Esophagus squamous epithelium (tissue), 4 donors: ENCODE measurements at regions not wholly inside any gene's neighbourhood (a gene's known extent, or its start where the extent isn't known, plus 50 kb on each side); places are given as distances from the start of the nearest gene placed in this dataset.

Source experiments
- POLR2A ChIP-seq, 4 donors: fragments of 450-650 bp; IDR thresholded peaks; one replicate each; pipeline ENCODE4 v1.6.1; 2017; ENCODE audit warnings: antibody characterized with exemption in 4 of 4, mild to moderate bottlenecking in 4 of 4, moderate library complexity in 3 of 4
- TF ChIP-seq, protein P1 (sequence below), 6 experiments: fragments of 450-650 bp in 4 of 6; fragments of 200-600 bp in 2 of 6; sonication (generic) in 2 of 6; IDR thresholded peaks; one replicate each; pipeline ENCODE4 v1.5.1; 2016 to 2019; ENCODE audit warnings: antibody characterized with exemption in 6 of 6, mild to moderate bottlenecking in 4 of 6, moderate library complexity in 4 of 6

DNA sequence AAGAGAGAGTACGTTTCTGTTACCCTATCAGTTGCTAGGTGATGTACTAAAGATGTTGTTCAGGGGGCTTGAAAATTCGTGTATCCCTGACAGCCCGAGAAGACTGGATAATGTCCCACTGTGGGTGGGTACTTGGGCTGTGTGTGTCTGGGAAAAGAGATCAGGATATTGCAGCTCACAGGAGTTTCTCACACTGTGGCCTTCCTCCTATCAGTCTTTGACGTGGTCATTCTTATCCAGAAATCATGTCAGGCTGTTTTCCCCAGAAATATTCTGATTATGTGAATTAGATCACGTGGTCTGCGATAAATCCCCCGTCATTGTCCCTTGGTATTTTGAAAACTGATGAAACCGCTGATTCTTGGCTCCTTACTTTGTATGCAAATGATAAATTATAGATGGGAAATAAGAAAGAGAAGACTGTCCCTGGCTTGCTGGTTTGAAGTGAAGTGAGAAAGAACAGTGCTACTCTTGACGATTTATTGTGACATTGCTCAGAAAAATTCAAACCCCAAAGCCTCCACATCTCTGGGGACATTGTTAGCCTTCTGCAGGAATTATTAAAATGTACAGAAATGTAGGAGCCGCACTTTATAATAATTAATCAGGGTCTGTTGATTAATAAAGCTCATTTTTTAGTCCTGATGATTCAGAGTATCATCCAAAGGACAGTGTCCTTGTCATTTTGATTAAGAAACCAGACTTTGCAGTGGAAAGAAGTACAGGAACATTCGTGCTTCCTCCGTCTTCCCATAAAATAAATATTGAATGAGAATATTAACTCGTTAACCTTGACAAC is 167.5 kb upstream of the TSHZ2 start:
- TF ChIP-seq, protein P1, sequence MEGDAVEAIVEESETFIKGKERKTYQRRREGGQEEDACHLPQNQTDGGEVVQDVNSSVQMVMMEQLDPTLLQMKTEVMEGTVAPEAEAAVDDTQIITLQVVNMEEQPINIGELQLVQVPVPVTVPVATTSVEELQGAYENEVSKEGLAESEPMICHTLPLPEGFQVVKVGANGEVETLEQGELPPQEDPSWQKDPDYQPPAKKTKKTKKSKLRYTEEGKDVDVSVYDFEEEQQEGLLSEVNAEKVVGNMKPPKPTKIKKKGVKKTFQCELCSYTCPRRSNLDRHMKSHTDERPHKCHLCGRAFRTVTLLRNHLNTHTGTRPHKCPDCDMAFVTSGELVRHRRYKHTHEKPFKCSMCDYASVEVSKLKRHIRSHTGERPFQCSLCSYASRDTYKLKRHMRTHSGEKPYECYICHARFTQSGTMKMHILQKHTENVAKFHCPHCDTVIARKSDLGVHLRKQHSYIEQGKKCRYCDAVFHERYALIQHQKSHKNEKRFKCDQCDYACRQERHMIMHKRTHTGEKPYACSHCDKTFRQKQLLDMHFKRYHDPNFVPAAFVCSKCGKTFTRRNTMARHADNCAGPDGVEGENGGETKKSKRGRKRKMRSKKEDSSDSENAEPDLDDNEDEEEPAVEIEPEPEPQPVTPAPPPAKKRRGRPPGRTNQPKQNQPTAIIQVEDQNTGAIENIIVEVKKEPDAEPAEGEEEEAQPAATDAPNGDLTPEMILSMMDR (IDR thresholded peaks at IDR 0.05): no peak
- no peak for TF ChIP-seq POLR2A (IDR thresholded peaks at IDR 0.05)
